Myocyte (in vitro differentiated cells): ENCODE measurements at regions not wholly inside any gene's neighbourhood (a gene's known extent, or its start where the extent isn't known, plus 50 kb on each side); places are given as distances from the start of the nearest gene placed in this dataset.

ENCODE experiments used
- DNase-seq: peaks from one replicate; pipeline ENCODE4 v3.0.0-alpha.2; 2012; ENCODE audit warnings: low read depth

GRCh38 chr12:45102818-45103217, 51.9 kb upstream of the DBX2 start:
- DNase-seq: no peak

- no peak for DNase-seq
Observed at GRCh38 chr12:45105996-45106395, 55.1 kb upstream of the DBX2 start.

GRCh38 chr12:45112306-45112705, 61.4 kb upstream of the DBX2 start:
- no peak for DNase-seq

GRCh38 chr12:45121224-45121623, 70.3 kb upstream of the DBX2 start:
- no peak for DNase-seq

- peak; percentile 36 for DNase-seq
Observed at GRCh38 chr12:45122768-45123380, 72.0 kb upstream of the DBX2 start.

- no peak for DNase-seq
Observed at GRCh38 chr12:45124485-45125155, 73.7 kb upstream of the DBX2 start.

- DNase-seq: no peak
Observed at GRCh38 chr12:45125997-45126396, 75.1 kb upstream of the DBX2 start.

- DNase-seq: no peak
Observed at GRCh38 chr12:45128637-45129036, 77.7 kb upstream of the DBX2 start.

- peak; percentile 84 for DNase-seq
Observed at GRCh38 chr12:45130881-45131281, 80.0 kb upstream of the DBX2 start.

- peak; percentile 27 for DNase-seq
Observed at GRCh38 chr12:45131506-45131905, 80.6 kb upstream of the DBX2 start.

GRCh38 chr12:45138609-45139008, 77.3 kb upstream of the ANO6 start:
- no peak for DNase-seq

- DNase-seq: peak; percentile 56
Observed at GRCh38 chr12:45148006-45148405, 67.9 kb upstream of the ANO6 start.

GRCh38 chr12:45148619-45149018, 67.3 kb upstream of the ANO6 start:
- no peak for DNase-seq

- DNase-seq: peak; percentile 36
Observed at GRCh38 chr12:45165284-45165683, 50.6 kb upstream of the ANO6 start.

GRCh38 chr12:45166056-45166455, 49.8 kb upstream of the ANO6 start:
- peak; percentile 93 for DNase-seq
